HG03196 (cell line): ENCODE measurements at regions not wholly inside any gene's neighbourhood (a gene's known extent, or its start where the extent isn't known, plus 50 kb on each side); places are given as distances from the start of the nearest gene placed in this dataset.

Experiments
- ATAC-seq: cut with Tn5 transposase; IDR thresholded peaks from one replicate; pipeline ENCODE4 v1.9.1; 2021; ENCODE audit not compliant: unreplicated experiment

DNA sequence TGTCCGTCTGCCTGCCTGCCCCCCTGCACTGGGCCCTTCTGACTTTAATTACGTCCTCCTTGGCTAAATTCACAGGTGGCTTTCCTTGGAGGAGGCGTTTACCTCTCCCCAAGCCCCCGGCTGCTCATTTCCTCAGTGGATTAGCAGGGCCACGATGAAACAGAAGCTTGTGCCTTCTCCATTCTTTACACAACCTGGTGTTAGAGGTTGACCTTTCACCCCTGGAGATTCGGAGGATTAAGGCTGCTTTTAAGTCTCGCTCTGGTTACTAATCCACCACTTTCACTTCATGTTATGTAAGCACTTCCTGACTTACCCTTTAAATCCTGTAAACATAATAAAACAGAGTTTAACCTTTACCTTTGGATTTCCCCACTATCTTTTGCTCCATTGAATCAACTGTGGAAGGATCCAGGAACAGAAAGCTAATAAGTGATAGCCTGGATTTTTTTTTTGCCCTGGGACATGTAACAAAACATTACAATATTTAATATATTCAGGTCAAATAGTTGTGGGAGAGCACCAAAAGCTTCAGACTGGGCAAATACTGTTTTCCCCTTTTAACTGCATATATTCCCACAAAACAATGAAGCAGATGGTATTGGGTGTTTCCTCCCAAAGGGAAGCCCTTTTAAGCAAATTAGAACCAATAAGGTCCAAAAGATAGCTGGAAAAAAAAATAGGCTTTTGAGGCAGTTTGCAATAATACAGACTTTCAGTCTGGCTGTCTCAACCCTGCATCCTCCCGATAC, 370.2 kb downstream of the EN1 start:
- no peak for ATAC-seq

DNA sequence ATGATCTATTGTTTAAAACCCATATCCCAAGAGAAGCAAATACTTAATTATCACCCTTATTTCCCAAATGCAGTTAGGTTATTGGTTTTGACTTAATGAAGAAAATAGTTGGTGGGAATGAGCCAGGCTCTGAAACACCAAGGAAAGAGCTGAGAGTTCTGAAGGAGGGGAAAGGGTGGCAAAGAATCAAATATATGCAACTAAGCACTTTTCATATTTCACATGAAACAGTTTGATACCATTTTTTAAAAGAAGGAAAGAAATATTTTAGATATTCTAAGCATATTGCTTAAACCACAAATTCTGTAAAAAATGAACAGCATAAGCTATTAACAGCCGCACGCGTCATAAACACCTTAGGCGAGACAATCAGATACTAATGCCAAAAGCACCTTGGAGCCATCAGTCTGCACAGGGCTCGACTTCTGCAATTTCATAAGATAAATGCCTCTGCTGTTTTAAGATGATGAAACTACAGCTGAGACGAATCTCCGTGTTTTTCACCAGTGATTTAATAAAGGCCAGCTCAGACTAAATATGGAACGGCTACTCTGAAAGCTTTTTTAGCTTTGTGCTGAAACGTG, 371.7 kb downstream of the EN1 start:
- no peak for ATAC-seq

DNA sequence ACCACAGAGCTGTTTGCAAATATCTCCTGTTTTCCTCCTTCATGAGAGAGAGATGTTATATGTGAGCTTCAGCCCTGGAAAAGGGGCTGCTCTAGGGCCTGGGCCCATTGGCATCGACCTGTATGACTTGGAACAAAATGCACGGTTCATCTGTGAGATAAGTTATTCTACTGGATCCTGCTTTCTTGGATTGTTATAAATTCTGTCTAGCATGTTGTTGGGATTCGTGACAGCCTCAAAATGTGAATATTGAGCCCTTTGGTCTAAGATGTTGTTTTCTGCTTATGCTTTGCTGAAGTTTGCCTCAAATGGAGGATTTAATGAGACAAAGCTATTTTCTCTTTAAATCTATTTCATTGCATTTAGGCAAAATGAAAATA, 372.9 kb downstream of the EN1 start:
- no peak for ATAC-seq

DNA sequence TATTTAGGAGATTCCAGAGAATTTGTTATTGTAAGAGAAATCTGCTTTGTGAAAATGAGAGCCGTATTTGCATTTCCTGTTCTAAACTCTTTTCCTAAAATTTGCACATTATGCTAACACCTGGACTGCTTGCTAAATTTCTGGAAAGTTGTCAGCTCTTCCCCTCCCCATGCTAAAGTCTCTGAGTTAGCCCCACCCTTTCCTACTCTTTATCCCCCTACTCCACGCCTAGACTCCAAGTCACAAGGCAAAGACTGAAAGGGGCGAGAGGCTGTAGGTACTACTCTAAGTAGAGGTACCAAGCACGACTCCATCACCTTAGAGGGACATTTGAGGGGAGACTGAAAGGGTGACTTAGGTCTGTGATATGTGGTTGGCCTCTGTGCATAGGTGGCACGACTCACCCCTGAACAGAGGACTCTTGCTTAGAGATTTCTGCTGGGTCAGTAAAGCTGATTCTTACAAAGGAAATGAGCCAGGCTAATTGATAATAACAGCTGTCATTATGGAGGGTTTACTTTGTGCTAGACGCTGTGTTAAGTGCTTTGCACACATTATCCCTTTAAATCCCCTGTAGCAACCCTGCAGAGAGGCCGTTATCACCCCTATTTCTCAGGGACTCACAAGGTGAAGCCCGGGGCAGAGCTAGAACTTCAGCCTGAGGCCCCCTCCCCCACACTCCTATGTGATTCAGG, 373.5 kb downstream of the EN1 start:
- no peak for ATAC-seq

DNA sequence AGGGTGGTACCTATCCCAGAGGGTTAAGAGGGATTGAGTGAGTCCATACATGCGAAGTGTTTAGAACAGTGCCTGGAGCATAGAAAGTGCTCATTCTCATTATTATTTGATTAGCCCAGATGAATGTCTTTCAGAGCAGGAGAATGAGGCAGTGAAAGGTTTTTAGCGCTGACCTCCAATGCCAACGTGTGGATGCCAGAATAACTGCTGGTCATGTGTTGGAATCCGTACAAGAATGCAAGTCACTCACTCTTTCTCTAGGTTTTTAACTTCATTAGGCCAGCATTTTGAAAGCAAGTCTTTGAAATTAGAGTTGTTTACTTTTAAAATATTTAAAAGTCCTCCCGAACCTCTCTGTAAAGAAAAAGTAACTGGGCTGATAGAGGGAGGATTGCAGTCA, 374.2 kb downstream of the EN1 start:
- no peak for ATAC-seq

DNA sequence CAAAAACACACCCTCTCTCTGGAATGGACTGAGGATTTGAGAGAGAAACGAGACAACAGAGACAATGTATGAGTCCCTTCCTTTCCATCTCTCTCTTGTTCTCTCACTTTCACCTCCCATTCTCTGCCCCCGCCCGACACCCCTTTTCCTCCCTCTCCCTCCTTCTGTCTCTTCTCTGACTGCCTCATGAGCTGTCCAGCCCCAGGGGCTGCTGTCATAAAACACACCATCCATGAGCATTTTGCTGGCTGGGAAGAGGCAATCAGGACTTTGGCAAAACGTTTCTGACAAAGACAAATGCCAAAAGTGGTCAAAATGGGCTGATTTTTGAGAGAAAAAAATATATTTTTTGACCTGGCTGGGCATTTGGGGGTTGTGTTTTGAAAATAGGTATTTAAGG, 377.2 kb downstream of the EN1 start:
- no peak for ATAC-seq

DNA sequence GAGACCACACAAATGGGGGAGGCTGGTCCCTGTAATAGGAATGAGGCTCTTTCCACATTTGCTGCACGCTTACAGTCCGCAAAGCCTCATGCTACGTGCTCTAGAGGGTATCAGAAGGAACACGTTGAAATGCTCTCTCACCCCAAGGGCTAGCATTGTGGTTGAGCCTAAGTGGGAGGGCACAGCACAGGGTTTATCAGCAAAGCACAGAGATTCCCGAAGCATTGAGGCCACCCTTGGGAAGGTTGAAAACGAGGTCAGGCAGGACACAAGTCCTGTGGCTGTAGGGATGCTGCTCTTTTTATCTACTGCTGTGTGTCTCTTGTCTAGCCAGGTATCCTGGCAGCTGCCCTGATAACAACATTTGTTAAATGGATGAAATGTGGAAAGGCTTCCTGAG, 378.3 kb downstream of the EN1 start:
- no peak for ATAC-seq

DNA sequence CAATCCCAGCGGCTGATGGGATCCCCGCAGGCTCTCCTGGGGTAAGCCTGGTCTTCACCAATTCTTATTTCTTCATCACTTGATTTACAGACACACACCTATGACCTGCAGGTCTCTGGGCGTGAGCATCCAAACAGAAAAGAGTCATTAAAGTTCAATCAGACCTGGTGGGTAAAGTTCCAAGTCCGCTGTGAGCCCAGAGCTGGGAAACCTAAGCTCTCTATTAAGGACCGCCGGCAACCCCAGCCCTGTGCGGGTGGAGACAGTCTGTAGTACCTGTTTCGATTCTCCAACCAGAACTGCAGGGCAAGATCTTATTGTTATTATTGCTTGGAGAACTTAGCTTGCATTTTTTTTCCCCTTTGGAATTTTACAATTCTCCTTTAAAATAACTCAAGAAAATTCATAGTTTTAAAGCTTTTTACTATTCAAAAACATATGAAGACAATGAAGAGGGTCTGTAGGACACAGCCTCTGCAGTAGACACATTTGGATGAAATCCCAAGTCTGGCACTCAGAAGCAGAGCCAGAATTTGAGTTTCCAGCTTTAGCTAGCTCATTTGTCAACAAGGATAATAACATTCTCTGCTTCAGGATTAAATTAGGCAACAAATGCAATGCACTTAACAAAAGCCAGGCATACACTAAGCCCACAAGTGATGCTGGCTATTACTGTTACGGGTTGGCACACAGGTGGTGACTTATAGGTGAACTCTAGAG, 376.4 kb downstream of the INSIG2 start:
- ATAC-seq = no peak

DNA sequence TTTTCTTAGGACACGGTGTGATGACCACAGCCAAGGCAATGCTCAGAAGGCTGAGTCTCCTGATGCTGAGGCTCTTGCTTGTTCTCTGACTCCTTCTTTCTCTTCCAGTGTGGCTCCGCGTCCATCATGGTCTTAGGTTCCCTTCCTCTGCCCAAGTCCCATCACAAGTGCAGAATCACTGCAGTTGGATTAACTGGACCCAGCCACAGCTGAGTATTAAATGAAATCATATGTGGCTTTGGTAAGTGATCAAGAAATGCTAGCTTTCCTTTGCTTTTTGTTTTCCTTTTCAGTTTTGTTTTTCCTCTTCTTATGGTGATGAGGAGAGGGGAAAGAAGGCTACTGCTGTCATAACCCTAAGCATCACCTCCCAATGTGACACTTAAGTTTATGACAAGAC, 375.8 kb downstream of the INSIG2 start:
- no peak for ATAC-seq

DNA sequence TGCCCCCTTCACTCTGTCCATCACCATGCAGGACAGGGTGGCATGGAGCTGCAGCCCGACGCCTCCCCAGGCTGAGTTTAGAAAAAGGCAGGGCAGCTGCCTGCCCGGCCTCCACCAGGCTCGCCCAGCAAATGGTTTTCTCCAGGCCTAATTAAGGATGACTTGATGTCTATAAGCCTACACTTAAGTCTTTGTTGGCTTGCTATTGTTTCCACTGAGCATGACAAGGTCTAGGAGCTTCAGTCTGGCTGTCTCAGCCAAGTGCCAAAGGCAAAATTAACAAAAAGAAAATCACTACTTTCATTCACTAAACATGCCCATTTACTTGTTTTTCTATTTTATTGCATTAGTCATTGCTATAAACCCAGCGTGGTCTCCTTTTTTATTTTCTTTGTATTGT, 372.2 kb downstream of the INSIG2 start:
- ATAC-seq = no peak

DNA sequence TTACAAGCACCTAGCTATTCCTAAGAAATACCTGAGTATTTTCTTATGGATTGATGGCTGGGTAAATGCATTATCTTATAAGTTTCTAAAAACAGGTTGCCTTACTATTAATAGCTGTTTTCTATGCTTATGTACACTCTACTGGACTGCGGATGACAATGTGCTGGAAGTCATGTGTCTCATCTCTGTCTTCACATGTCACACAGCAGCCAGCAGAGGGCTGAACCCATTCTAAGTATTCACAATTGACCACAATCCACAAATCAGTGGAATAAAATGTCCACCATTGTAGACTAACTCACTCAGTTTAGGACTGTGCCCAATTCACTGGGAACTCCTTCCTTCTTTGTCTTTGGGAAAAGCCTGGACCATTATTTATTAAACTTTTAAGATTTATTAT, 371.2 kb downstream of the INSIG2 start:
- no peak for ATAC-seq

DNA sequence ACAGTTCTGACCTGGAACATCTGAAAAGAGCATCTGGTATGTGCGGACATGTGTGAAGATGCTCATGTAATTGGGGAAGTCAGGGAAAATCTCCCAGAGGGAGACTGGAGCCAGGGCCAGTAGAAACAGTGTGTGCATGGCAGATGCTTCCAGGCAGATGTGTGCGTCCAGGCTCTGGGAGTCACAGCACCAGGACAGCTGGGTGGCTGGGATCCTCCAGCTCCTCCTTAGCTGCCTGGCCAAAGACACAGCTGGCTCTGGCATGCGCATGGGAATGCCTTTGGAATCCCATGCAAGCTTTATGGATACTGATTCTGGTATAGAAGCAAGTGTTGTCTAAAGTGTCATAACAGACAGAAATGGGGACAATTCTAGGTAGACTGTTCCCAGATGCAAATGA, 369.7 kb downstream of the INSIG2 start:
- no peak for ATAC-seq

DNA sequence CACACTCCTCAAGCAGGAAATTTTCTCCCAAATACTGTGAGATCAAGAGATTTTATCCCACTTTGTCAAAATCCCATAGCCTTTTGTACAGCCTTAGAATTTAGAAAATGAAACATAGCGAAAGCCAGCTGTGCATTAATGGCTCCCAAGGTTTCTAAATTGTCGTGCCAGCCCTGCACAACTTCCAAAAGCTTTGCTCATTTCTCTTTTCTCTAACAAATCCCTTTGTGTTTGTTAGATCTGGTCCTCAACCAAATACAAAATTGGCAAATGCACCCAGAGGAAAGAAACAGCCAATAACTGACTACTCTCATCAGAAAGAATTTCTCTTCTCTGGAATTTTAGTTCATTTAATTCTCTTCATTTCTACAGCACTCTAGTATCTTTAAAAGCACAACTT, 361.1 kb downstream of the INSIG2 start:
- ATAC-seq = no peak

DNA sequence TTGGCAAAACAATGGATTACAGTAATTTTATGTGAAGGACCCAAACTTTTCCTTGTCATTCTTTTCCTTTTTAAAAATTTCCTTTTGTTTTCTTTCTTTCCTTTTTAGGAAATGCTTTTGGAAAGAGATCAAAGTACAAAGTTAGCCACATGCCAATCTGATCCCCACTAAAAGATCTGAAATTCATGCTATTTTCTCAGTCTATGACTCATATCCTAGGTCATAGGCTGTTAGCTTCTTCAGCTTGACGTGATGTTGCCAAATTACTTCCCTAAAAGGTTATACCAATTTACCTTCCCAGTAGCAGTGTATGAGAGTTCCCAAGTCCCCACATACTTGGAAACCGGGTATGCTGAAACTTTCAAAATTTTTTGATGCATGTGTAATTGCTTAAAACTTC, 355.3 kb downstream of the INSIG2 start:
- ATAC-seq = no peak

DNA sequence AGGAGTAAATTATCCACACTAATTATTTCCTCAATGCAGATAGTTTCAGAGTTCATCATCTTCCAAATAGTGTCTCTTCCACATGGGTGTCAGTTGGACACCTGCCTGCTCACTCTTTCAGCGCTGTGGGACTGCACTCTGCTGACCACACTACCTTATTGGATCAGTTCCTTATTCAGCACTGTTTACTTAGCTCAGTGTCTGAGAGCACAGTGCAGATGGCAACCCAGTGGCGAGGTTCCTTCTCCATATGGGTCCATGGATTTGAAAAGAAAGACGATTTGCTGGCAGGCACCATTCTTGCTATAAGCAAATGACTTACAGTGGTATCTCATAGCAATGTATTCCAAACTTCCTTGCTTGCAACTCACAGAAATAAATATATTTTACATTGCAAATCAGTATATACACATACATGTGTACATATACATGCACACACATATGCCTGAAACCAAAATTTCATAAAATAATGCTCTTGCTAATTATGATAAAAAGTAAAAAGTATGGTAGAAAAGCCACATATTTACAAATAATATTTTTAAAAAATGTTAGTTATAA, 354.8 kb downstream of the INSIG2 start:
- no peak for ATAC-seq

DNA sequence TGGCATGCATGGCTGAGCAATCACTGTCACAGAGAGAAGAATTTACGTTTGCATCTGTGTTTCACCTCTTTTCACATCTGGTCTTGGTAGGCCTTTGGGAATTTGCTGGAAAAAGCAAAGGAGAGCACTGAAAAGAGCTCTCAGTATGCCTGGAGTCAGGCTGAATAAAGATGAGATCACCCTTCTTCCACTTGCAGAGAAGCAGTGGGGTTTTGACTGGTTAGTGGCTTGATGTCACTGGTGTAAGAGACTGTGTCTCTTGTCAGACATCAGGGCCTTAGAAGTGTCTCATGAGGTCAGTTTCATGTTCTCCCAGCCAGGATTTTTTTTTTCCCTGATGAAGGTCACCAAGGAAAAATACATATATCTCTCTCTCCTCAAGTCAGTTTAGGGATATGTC, 353.8 kb downstream of the INSIG2 start:
- ATAC-seq = no peak

DNA sequence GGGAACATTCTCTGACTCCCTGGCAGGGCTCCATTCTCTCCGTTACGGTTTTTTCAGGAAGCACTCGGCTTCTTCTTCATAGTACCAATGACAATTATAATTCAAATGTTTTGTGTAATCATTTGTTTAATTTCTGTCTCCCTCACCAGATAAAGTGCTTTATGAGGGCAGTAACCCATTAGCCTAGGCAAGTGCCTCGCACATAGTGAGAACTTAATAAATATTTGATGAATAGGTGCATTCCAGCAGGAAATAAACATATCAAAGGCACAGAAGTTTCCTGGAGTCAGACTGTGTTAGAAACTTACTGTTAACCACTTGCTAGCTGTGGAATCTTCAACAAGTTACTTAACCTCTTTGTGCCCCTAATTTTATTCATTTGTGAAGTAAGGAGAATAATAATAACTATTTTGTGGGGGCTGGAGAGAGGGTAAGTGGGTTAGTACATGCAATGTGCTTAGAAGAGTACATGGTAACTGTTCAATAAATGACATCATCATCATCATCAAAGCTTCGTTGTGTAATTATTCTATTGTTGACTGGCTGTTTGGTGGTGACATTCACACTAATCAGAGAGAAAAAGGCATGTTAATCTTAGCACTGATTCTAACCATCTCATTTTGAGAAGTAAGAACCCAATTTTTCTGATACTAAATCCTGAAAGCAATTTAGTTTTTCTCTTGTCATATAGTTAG, 352.3 kb downstream of the INSIG2 start:
- ATAC-seq = no peak

DNA sequence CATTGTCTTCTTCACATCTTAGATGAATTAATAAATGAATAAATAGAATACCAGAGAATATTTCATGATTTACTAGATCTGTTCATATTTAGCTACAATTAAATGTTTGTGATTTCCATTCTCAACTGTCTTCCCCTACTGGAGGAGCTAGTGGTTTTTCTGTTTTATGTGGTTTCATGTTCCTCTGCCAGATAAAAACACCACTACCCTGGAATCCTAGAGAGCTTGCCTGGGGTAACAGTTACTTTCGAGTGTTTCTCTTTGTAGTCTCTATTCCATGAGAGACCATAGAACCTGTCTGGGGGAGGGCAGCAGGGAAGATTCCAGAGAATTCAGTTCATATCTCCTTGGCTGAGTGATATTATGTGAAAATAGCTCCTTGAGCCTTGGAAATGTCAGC, 349.2 kb downstream of the INSIG2 start:
- no peak for ATAC-seq

DNA sequence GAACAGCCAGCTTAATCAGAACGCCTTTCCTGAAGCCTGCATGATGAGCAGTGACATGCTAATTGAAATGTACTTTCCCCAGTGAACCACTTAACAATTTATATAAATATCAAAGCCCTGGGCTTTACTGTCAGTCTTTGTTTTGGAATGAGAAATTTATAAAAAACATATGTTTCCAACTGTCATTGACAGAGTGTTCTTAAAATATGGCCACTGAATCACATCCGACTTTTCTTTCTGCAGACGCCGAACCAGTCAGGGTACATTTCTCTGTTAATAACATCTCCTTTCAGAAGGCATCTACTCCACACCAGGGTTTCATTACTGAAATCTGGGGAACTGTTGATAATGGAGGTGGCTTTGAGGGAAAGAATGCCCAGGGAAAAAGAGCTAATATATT, 343.7 kb downstream of the INSIG2 start:
- no peak for ATAC-seq

DNA sequence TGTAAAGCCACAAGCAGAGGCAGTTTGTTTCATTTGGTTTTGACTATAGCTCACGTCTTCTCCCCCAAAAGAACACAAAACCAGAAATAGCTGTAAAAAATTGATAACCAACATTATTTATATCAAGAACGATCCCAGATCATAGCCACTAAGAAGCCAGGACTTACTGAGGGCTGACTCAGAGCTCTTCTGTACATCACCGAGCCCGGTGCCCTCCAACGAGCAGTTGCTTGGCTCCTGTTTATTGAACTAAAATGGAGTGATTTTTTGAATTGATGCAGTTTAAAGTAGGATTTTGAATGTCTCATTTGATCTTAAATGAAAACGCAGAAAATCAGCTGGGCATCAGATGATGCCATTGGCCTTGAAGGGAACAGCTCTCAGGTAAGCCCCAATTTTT, 343.3 kb downstream of the INSIG2 start:
- ATAC-seq = no peak

DNA sequence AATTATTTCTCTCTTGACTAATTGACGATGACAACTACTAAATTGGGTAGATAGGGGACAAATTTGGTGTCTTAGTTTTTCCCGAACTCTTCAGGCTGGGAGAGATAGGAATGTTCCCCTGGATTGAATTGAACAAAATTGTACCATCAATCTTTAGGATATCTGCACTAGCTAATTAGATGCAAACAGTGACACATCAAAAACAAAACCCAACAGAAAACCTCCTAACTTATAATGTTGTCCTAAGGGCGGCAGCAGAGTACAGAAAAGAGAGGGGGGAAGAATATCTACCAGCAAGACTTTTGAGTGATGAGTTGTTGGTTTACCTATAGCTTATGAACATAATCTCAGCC, 342.9 kb downstream of the INSIG2 start:
- ATAC-seq = no peak
